ENCODE measurements at regions not wholly inside any gene's neighbourhood (a gene's known extent, or its start where the extent isn't known, plus 50 kb on each side); places are given as distances from the start of the nearest gene placed in this dataset.

DNA sequence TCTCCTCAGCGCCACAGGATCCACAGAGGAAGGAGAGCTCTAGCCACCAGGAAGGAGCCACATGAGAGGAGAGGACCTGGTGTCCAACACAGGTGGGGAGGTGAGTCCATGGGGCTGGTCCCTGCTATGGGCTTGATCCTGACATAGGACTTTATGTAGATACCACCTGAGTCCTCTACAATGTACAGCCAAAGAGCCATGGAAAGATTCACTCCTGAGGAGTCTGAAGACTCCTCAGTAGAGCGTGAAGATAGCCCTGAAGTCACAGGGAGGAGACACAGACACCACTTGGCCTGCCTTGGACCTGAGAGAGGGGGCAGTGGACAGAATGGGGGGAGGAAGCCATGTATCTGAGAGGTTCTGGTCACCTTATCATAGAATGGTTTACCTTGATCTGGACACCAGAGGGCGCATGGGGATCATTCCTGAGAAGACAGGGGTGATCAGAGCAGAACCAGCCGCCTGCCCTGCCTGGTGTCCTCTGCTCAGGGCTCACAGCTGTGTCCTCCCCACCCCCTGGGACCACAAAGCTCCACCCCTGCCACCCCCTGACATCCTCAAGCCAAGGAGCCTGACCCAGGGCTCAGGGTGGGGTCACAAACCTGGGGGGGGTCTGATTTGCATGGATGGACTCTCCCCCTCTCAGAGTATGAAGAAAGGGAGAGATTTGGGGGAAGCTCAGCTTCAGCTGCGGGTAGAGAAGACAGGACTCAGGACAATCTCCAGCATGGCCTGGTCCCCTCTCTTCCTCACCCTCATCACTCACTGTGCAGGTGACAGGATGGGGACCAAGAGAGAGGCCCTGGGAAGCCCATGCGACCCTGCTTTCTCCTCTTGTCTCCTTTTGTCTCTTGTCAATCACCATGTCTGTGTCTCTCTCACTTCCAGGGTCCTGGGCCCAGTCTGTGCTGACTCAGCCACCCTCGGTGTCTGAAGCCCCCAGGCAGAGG is 77.0 kb downstream of the ZNF280B start:
- WGBS: 54% methylated on average over 7 of the region's 7 CpGs
- Histone ChIP-seq H3K27me3 (ENCODE audit: control insufficient read depth in 2 of 2, insufficient read depth in 1 of 2, low read length in 1 of 2) (no peaks in the 10 kb centered on the region), H3K27ac (ENCODE audit: low read depth in 1 of 2, low read length in 1 of 2) (no peak overlapping the region), H3K36me3 (ENCODE audit: control insufficient read depth in 2 of 2, insufficient read depth in 2 of 2, low read length in 1 of 2) (no peaks in the 10 kb centered on the region), H3K4me1 (ENCODE audit: control insufficient read depth in 2 of 2, insufficient read depth in 2 of 2, low read length in 2 of 2) (no peaks in the 10 kb centered on the region), H3K9me3 (ENCODE audit: control insufficient read depth in 2 of 2, insufficient read depth in 1 of 2, low read length in 1 of 2) (no peaks in the 10 kb centered on the region), H3K4me3 (ENCODE audit: low read length in 2 of 2) (no peak overlapping the region)
- DNase-seq (ENCODE audit: low read depth in 6 of 9, low spot score in 9 of 9): peak in 6 of 9 donors; percentile 23 to 63 (median 36)

GRCh38 chr22:22432479-22432878 is 76.1 kb downstream of the ZNF280B start:
- Histone ChIP-seq H3K36me3 (ENCODE audit: control insufficient read depth in 2 of 2, insufficient read depth in 2 of 2, low read length in 1 of 2) (no peaks in the 10 kb centered on the region), H3K27ac (ENCODE audit: low read depth in 1 of 2, low read length in 1 of 2) (no peak overlapping the region), H3K4me1 (ENCODE audit: control insufficient read depth in 2 of 2, insufficient read depth in 2 of 2, low read length in 2 of 2) (no peaks in the 10 kb centered on the region), H3K9me3 (ENCODE audit: control insufficient read depth in 2 of 2, insufficient read depth in 1 of 2, low read length in 1 of 2) (no peaks in the 10 kb centered on the region), H3K4me3 (ENCODE audit: low read length in 2 of 2) (no peak overlapping the region), H3K27me3 (ENCODE audit: control insufficient read depth in 2 of 2, insufficient read depth in 1 of 2, low read length in 1 of 2) (no peaks in the 10 kb centered on the region)
- no peak for DNase-seq (ENCODE audit: low read depth in 6 of 9, low spot score in 9 of 9)
- 91% methylated on average over 1 of the region's 1 CpG for WGBS

GRCh38 chr22:22432937-22433336 is 75.6 kb downstream of the ZNF280B start:
- Histone ChIP-seq H3K27ac (ENCODE audit: low read depth in 1 of 2, low read length in 1 of 2) (no peak overlapping the region), H3K9me3 (ENCODE audit: control insufficient read depth in 2 of 2, insufficient read depth in 1 of 2, low read length in 1 of 2) (no peaks in the 10 kb centered on the region), H3K4me3 (ENCODE audit: low read length in 2 of 2) (no peak overlapping the region), H3K27me3 (ENCODE audit: control insufficient read depth in 2 of 2, insufficient read depth in 1 of 2, low read length in 1 of 2) (no peaks in the 10 kb centered on the region), H3K4me1 (ENCODE audit: control insufficient read depth in 2 of 2, insufficient read depth in 2 of 2, low read length in 2 of 2) (no peaks in the 10 kb centered on the region), H3K36me3 (ENCODE audit: control insufficient read depth in 2 of 2, insufficient read depth in 2 of 2, low read length in 1 of 2) (no peaks in the 10 kb centered on the region)
- DNase-seq (ENCODE audit: low read depth in 6 of 9, low spot score in 9 of 9): no peak
- WGBS: 91% methylated on average over 3 of the region's 3 CpGs

DNA sequence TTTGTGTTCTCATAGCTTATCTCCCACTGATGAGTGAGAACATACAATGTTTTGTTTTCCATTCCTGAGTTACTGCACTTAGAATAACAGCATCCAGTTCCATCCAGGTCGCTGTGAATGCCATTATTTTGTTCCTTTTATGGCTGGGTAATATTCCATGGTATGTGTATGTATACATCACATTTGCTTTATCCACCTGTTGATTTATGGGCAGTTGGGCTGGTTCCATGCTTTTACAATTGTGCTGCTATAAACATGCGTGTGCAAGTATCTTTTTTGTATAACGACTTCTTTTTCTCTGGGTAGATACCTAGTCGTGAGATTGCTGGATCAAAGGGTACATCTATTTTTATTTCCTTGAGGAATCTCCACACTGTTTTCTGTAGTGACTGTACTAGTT is 74.8 kb downstream of the ZNF280B start:
- no peak overlapping the region for H3K27ac ChIP-seq (ENCODE audit: low read depth in 1 of 2, low read length in 1 of 2)
- H3K4me1 ChIP-seq (ENCODE audit: control insufficient read depth in 2 of 2, insufficient read depth in 2 of 2, low read length in 2 of 2): no peaks in the 10 kb centered on the region
- WGBS: 72% methylated on average over 4 of the region's 4 CpGs
- no peaks in the 10 kb centered on the region for H3K27me3 ChIP-seq (ENCODE audit: control insufficient read depth in 2 of 2, insufficient read depth in 1 of 2, low read length in 1 of 2)
- DNase-seq (ENCODE audit: low read depth in 6 of 9, low spot score in 9 of 9): no peak
- no peaks in the 10 kb centered on the region for H3K36me3 ChIP-seq (ENCODE audit: control insufficient read depth in 2 of 2, insufficient read depth in 2 of 2, low read length in 1 of 2)
- no peaks in the 10 kb centered on the region for H3K9me3 ChIP-seq (ENCODE audit: control insufficient read depth in 2 of 2, insufficient read depth in 1 of 2, low read length in 1 of 2)
- H3K4me3 ChIP-seq (ENCODE audit: low read length in 2 of 2): no peak overlapping the region
